GM12865 (cell line): ENCODE measurements at regions not wholly inside any gene's neighbourhood (a gene's known extent, or its start where the extent isn't known, plus 50 kb on each side); places are given as distances from the start of the nearest gene placed in this dataset.

Experiments used
- DNase-seq: peaks from one replicate; pipeline ENCODE4 v3.0.0; 2010; ENCODE audit warnings: low read depth
- H3K4me3 ChIP-seq: 2 replicates; pipeline ENCODE4 v1.5.1; 2011; ENCODE audit warnings: mild to moderate bottlenecking, low read depth, low read length, control low read depth
- CTCF ChIP-seq: IDR thresholded peaks from 2 replicates; pipeline ENCODE4 v1.5.1; 2011; ENCODE audit warnings: low read length, control low read depth, low read depth, inconsistent platforms; ENCODE audit not compliant: insufficient read depth; ENCODE audit errors: missing control alignments

DNA sequence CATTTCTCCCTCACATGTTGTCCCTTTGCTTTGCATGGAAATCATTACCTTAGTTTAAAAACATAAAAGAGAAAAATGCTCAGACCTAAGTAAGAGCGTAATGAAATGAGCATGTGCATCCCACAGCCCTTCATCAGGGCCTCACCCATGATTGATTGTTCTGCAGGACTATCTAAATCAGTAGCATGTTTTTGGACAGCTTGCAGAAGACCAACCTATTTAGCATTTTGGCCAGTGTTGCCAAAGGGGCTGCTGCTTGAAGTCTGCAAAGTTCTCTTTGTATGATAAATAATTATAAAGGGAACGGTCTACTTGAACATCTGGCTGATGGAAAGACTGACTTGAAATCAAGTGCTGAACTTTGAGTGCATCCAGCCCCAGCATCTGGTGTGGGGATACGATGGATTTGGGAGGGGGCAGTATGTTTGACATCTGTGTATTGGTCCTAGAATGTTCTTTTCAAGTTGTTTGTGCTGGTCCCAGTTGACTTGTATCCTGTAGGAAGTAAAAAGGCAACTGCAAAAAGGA lies 76.1 kb upstream of the LIMCH1 start:
- no peak for DNase-seq
- TF ChIP-seq CTCF = no peak
- no peak overlapping the region for H3K4me3 ChIP-seq

- no peak overlapping the region for H3K4me3 ChIP-seq
- DNase-seq = no peak
- no peak for TF ChIP-seq CTCF
Observed at GRCh38 chr4:41465146-41465761, 72.7 kb upstream of the LIMCH1 start.

GRCh38 chr4:41466249-41466648 lies 71.7 kb upstream of the LIMCH1 start:
- H3K4me3 ChIP-seq = no peak overlapping the region
- DNase-seq = no peak
- TF ChIP-seq CTCF = no peak

DNA sequence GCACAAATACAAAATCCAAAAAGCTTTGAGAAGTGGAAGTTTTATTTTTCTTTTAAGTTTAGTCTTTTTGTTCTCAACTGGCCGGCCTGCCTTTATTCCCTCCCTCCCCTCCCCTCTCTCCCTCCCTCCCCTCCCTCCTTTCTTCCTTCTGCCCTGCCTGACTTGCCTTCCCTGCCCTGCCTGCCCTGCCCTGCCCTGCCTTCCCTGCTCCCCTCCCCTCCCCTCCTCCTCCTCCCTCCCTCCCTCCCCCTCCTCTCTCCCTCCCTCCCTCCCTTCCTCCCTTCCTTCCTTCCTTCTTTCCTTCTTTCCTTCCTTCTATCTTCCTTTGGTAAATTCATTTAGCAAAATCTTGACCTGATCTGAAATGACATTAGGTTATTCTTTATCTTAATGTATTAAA lies 69.8 kb upstream of the LIMCH1 start:
- TF ChIP-seq CTCF = no peak
- no peak for DNase-seq
- H3K4me3 ChIP-seq = no peak overlapping the region

DNA sequence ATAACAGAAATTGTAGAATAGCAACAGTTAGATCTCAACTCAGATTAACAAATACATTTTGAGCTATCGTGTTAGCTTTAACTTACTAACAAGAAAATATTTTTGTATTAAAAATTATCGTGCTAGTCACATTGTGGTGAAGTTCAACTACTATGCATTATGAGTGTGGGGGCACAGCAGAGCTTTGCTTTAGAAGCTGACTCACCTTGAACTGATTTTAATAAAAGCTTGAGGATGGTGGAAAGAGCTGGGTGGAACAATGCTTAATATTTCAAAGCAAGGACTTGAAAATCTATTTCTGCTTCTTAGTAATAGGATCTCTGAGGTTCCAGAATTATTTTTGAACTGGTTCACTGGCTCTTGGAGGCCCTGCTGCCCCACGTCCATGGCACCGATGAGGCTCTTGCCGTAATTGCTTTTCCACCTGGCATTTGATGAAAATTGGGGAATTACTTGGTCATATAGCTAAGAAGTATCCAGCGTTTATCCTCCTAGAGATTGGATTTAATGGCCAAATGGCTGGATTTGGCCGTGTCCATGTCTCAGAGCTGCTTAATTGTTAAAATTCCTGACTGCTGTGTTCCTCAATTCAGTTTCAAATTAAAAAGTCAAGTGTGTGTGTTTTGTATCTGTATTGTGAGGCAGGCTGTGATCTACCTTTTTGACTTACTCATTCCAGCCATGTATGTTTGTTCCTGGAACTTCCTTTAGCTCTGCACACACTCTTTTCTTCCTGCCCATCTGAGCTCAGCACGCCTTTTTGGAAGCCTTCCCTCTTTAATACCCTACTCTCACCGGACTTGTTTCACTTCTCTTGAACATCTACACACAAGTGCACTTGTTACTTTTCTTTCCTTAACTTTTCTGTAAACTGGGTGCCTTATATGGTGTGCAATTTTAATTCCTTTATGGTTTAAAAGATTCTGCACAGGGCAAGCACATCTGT lies 66.6 kb upstream of the LIMCH1 start:
- DNase-seq = no peak
- no peak overlapping the region for H3K4me3 ChIP-seq
- no peak for TF ChIP-seq CTCF

DNA sequence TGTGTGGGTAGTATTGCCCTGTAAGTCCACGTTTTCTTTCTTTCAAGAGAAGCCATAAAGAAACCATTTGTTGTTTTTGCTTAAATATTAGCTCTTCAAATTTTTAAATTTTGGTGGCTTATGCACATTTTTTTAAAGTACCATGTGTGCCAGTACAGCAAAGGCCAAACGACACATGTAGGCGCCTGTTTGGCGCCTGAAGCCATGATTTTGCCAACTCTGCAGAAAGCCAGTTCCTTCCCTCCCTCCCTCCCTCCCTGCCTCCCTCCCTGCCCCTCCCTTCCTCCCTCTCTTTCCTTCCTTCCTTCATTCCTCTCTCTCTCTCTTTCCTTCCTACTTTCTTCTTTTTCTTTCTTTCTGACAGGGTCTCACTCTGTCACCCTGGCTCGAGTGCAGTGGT lies 65.9 kb upstream of the LIMCH1 start:
- no peak for DNase-seq
- no peak overlapping the region for H3K4me3 ChIP-seq
- TF ChIP-seq CTCF = no peak
